ENCODE measurements at regions not wholly inside any gene's neighbourhood (a gene's known extent, or its start where the extent isn't known, plus 50 kb on each side); places are given as distances from the start of the nearest gene placed in this dataset.
A peak's percentile ranks its signal among the peaks of the same experiment; 100 is the strongest.
"Not testable (repeated sequence)": the region's sequence is repeated elsewhere in the genome, so short reads cannot be mapped to it uniquely, and the experiment has no call there.

DNA sequence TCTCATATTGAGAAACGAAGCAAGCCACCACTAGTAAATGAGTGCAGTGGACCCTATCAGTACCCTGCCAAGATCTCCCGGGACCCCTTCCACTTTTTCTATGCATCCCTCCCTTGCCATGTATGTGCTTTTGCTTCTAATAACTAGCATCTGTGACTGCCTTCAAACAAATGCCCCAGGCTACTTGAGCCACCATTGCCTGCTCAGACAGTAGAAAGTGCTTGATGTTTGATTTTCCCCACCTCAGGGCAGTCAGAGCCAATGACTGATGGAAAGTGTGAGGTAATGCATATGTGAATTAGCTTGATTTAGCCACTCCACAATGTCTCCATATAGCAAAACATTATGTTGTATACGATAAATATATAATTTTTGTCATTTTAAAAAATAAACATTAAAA, 797.3 kb upstream of the ACO1 start:
- DNase-seq (ENCODE audit: insufficient read length, low spot score) (no peak), FAIRE-seq (no peak)

DNA sequence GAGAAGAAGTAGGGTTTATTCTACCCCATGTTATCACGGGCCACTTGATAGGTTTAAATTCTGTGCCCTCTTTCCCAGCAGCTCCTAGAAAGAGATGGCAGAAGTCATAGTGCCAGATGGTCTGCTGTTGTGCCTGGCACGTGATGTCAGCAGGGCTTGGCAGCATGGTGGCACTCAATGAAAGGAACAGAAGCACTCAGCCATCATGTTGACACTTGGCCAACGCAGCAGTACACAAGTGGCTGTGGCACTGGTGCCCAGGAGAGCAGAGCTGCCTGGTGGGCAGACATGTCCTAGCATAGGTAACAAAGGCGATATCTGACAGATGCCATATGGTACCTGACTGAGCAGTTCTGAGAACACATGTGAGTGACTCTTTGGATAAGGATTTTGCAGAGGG, 796.4 kb upstream of the ACO1 start:
- FAIRE-seq, result no peak

DNA sequence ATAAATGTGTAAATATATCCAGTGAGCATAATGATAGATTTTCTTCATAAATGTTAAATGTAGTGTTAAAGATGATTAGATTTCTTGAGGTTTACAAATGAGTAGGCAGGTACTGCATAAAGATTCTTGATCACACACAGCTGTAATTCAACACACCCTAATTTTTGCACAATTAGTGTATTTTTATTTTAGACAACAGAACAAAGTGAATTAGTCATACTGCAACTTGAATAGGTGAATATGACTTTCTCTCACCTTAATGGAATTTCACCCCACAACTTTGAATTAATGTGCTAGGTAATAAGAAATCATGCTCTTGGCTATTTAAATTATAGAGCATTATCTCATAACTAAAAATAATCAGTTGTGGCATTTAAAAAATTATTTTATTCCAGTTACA, 795.7 kb upstream of the ACO1 start:
- no peak for FAIRE-seq

More for the DNA sequence above, 796.4 kb upstream of the ACO1 start:
- DNase-seq (ENCODE audit: insufficient read length, low spot score), result no peak

DNA sequence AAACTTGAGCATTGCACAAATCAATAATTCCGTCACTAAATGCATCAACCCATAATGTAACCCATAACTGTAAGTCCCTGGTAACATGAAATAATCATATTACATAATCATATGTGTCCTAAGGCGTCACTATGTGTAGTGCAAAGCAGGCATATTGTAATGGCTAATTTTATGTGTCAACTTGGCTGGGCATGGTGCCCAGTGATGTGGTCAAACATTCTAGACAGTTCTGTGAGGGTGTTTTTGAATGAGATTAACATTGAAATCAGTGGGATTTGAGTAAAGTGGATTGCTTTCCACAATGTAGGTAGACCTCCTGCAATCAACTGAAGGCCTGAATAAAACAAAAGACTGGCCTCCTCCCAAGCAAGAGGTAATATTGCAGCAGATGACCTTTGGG, 794.4 kb upstream of the ACO1 start:
- FAIRE-seq (no peak), DNase-seq (ENCODE audit: insufficient read length, low spot score) (no peak)

More for the DNA sequence above, 795.7 kb upstream of the ACO1 start:
- DNase-seq (ENCODE audit: insufficient read length, low spot score), result no peak

DNA sequence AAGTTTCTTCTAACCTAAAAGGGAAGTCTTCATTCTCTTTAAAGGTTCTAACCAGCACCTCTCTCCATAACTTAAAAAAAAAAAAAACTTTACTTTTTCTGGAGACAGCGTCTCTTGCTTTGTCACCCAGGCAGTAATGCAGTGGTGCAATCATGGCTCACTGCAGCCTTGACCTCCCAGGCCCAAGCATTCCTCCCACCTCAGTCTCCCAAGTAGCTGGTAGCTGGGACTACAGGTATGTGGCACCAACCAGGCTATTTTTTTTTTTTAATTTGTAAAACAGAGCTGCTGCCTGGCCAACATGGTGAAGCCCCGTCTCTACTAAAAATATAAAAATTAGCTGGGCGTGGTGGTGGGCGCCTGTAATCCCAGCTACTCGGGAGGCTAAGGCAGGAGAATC, 787.4 kb upstream of the ACO1 start:
- DNase-seq (ENCODE audit: insufficient read length, low spot score); FAIRE-seq: not testable (repeated sequence)

DNA sequence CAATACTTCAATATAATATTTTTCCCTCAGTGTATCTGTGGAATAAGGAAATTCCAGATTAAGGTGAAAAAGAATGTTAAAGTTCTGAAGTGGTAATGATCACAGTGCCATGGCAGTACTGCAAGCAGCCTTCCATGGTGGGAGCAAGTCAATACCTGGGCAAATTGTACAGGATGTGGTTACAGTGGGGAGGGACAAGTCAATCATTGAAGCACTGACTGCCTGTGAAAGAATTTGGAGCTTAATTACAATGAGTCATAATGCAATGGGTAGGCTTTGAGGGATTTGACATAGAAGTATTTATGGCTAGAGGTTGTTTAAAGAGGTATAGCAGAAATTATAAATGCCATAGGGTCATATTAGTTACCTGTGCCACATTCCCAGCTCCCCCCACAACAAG, 786.5 kb upstream of the ACO1 start:
- no peak for FAIRE-seq
- peak; percentile 9 for DNase-seq (ENCODE audit: insufficient read length, low spot score)

DNA sequence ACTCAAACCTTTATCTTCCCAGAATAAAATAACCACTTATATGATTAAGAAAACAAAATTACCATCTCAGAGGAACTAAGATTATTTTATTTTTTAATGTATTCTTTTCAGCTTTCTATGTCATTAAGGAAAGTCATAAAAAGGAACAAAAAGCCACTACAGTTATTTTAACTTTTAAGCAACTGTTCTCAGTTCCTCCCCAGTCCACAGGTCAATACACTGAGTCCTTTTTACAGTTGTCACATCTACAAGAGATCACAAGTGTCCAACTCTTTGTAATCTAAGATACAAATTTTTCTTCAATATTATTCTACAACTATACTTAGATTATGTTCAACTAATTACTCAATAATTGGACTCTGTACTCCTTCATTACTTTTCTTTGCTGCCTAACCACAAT, 782.8 kb upstream of the ACO1 start:
- DNase-seq (ENCODE audit: insufficient read length, low spot score) (no peak), FAIRE-seq (no peak)

DNA sequence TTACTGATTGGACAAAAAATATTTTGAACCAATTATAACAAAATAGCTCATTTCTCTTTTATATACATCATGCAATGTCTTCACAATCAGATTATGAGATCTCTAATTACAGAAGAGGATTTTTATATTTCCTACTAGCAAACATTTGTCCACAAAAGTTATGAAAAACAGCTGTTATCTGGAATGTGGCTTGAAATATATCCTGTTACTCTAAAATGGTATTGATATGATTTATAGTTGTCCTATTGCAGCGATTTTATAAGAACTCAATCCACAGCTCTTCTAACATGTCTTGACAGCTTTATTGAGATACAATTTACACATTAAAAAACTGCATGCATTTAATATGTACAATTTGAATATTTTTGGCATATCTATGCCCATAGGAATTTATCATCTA, 779.9 kb upstream of the ACO1 start:
- FAIRE-seq (no peak), DNase-seq (ENCODE audit: insufficient read length, low spot score) (no peak)

DNA sequence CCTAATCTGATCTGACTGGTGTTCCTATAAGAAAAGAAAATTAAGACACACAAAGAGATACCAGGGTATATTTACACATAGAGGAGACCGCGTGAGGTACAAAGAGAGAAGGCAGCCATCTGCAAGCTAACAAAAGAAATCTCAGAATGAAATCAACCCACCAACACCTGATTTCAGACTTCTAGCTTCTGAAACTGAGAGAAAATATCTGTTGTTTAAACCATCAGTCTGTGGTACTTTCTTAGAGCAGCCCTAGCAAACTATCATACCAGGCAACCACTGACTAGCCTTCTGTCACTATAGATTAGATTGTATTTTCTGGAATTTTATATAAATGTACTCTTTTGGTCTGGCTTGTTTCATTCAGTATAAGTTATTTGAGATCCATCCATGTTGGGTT, 779.3 kb upstream of the ACO1 start:
- FAIRE-seq (no peak), DNase-seq (ENCODE audit: insufficient read length, low spot score) (no peak)

DNA sequence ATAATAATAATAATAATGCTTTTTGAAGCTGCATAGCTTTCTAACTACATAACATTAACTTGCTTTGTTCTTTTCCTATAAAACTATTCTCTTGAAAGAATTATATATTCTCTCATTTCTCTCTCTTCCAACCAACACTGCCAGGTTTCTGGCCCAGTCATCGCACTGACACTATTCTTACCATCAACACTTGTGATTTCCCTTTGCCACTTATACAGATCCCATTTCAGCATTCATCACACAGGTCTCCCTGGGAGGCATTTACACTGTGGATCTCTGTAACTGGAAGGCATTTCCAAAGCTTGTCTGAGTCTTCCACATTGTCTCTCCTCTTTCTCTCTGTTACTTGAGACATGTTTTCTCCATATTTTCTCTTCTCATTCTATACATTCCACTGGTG, 777.8 kb upstream of the ACO1 start:
- DNase-seq (ENCODE audit: insufficient read length, low spot score), result no peak
- FAIRE-seq, result no peak

DNA sequence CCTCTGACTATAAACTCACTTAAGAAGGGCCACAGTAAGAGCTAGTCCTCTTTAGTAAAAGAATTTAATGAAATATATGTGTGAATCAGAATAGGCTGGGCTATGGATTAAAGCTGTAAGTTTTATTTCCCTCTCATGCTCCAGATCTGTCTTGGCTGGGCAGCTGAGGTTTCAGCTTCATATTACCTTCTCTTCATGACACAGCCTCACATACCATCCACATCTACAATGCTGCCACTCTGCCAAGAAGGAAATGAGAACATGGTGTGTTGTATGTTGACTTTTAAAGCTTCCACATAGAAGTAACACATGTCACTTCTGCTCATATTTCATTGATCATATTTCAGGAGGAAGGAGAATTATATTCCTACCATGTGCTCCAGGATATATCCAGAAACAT, 776.0 kb upstream of the ACO1 start:
- no peak for FAIRE-seq
- no peak for DNase-seq (ENCODE audit: insufficient read length, low spot score)

DNA sequence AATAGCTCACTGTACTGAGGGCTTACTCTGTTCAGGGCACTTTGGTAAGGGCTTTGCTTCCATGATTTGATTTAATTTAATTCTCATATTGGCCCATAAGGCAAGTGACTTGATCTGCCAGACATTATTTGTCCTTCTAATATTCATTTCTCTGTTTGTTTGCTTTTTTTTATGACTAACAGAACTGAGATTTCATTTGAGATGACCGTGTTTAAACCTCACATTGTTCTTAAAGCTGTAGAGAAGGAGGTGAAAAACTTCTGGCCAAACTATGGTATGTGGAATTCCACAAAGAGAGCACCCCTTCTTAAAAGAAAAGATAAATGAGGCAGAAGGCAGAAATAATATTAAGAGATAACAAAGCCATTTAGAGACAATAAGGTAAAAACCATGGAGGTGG, 775.6 kb upstream of the ACO1 start:
- DNase-seq (ENCODE audit: insufficient read length, low spot score) (no peak), FAIRE-seq (no peak)

DNA sequence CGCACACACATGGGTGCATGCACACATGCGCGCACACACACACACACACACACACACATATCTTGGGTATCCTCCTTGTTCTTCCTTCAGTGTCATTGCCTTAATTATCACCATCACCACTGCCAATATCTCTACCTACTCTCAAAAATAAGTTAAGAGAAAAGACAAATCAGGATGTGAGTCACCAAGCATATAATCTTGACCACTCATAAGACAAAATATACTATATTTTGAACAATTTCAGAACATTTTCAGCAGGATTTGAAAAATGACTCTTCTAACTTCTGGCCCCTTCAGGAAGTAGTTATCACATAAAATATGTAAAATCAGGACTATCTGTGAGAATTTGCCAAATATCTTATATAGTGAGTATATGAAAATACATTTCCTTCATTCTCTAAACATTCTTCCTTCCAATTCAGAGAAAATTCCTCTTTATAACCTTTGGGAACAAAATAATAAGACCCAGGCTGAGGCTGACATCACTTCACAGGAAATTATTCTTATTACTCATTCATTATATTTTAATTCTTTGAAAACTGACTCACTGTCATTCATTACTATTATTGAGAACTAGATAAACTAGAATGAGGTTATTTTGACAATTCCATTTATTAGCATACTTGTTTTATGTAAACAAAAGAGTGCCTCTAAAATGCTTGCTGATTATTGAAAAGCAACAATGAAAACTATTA, 772.0 kb upstream of the ACO1 start:
- DNase-seq (ENCODE audit: insufficient read length, low spot score) (no peak), FAIRE-seq (no peak)

DNA sequence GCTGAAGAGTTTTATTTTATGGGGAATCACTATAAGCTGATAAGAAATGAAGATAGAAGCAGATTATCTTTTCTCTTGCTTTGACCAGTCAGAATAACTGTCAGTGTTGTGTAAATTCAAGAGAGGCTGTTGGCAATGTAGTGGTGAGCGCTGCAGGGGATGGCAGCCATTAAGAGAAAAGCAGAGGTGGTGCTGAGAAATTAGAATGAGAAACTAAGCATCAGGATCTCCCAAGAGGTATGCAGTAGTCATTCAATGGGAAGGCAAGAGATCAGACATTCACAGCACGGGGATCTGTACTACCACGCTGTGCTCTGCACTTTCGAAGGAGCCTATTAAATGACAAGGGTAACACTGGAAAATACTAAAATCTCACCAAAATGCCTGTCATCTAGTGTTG, 768.5 kb upstream of the ACO1 start:
- FAIRE-seq (no peak), DNase-seq (ENCODE audit: insufficient read length, low spot score) (no peak)

DNA sequence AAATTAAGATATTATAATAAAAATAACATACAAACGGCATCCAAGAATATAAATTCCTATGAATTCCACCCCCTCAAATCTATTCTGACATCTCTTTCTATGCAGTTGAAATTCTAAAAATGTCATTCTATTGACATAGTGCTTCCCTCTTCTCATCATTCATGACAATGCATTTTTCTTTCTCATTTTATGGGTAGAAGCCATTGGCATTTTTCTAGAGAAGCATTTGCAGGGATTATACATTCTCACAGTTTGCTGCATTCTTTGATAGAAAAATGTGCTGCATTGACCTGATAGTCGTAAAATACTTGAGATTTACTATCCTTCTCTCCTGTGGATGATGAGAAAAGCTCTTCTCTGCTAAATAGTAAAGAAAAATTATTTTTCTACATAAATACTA, 760.9 kb upstream of the ACO1 start:
- no peak for FAIRE-seq

DNA sequence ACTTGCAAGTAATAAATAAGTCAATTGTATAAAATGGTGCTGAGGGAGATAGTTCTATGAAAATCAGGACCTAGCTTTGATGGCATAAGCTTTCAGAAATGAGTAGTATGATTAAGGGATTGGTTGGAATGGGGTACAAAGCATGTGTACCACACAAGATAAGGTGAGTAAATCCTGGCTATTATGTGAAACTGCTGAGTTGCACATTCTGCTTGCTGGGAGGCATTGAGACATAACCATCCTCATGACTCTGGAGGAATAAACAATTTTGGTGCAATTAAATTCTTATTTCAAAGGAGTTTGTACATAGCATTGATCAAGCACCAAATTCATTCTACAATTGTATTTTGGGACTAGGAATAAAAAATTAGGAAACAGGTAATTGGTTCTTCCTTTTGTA, 755.2 kb upstream of the ACO1 start:
- FAIRE-seq (no peak), DNase-seq (ENCODE audit: insufficient read length, low spot score) (no peak)

More for the DNA sequence above, 760.9 kb upstream of the ACO1 start:
- no peak for DNase-seq (ENCODE audit: insufficient read length, low spot score)

DNA sequence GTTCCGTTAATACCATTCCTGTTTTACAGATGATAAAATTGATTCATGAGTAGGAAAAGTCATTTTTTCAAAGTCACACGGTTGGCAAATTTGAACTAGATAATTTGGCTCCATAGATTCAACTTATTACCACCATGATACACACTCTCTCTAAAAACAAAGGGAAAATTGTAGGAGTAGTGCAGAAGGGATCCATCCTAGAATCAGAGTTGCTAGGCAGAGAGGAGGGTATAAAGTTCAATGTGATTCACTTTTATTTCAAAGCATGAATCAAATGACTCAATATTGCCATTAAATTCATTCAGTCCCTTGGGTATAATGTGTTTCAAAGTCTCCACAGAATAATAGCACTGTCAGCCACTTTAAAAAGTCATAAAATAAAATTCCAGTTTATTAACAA, 747.2 kb upstream of the ACO1 start:
- FAIRE-seq, result no peak
- no peak for DNase-seq (ENCODE audit: insufficient read length, low spot score)

DNA sequence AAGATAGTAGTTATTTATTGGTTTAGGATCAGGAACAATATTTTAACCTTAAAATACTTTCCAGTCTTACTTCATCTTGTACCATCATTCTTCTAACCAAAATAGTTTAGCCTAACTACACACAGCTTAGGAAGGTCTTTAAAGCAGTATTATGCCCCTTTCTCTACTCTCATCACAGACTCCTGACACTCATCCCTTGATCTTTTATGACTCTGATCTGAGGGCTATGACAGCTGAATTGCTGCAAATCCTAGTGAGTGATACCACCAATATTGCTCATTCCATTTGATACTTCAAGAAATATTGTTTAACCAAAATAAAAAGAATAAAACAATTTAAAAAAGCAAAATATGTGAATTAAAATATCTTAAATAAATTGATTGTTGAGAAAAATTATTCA, 746.6 kb upstream of the ACO1 start:
- DNase-seq (ENCODE audit: insufficient read length, low spot score) (no peak), FAIRE-seq (no peak)

DNA sequence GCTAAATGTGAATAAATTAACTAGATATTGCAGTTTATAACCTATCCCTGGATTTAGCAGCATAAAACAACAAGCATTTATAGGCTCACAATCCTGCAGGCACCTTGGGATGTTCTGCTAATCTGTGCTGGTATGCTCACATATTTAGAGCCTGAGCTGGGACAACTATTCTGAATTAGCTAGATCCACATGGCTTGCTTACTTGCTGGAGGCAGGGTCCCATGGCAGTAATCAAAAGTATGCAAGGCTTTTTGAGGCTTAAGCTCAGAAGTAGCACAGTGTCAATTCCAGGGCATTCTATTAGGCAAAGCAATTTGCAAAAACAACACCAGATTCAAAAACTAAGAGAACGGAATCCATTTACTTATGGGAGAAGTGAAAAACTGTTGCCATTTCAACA, 745.0 kb upstream of the ACO1 start:
- no peak for DNase-seq (ENCODE audit: insufficient read length, low spot score)
- FAIRE-seq, result no peak

DNA sequence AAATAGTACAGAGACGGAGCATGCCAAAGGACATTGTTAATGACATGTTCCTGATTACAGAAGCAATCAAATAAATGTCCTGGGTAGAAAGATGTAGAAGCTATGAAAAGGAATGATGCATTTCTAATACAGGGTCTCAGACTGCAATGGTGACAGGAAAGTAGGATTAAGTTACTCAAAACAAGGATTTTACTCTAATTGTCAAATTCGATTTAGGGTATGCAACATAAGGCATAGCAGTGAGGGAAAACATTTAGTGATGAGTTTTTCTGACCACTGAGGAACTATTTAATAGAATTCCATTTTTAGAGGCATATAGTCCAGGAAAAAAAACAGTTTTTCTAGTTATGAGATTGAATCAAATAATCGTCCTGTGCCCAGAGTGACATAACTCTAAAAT, 715.1 kb upstream of the ACO1 start:
- no peak for DNase-seq (ENCODE audit: insufficient read length, low spot score)
- no peak for FAIRE-seq

DNA sequence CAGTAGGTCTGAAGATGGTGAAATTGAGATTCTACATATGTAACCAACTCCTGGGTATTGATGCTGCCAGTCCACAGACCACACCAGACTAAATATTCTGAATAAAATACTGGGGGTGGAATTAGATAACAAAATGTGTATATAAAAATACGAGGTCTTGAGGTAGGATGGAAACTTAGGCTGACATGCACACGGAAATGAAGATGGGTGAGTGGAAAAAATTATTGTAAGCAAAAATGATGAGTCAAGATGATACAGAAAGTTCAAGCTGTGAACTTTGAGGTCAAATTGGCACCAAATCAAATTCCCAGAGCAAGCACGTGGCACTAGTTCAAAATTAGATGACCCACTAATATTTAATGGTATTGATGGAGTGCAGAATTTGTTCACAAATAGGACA, 713.4 kb upstream of the ACO1 start:
- FAIRE-seq (no peak), DNase-seq (ENCODE audit: insufficient read length, low spot score) (no peak)

DNA sequence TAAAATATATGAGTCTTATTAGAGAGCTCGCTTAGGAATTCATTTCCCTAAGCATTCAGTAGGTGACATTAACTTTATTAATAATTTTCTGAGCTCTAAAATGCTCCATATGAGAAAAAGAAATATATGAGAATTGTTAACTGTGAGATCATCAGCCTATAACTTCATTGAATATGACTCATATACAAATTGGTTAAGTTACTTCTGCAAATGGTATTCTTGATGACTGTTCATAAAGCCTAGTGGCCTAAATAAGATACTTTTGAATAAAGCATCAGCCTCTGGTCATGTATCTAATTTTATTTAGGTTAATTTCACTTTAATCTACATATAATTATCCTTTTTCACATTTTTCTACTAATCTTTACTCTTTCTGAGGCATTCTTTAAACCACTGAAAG, 710.2 kb upstream of the ACO1 start:
- FAIRE-seq (no peak), DNase-seq (ENCODE audit: insufficient read length, low spot score) (no peak)

DNA sequence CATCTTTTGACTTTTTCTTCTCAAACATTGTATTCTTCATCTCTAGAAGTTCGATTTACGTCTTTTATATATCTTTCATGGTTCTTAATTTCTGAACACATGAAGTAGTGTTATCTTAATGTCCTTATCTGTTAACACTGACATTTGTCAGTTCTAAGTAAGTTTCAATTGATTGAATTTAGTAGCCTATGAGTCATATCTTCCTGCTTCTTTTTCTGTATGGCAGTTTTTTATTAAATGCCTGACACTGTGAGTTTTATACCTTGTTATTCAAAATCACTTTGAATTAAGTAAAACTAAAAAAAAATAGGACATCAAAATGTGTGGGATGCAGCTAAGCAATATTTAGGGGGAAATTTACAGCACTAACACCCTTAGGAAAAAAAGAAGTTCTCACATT, 707.0 kb upstream of the ACO1 start:
- DNase-seq (ENCODE audit: insufficient read length, low spot score) (no peak), FAIRE-seq (no peak)

All from HTR-8/SVneo (cell line).